Endothelial cell of umbilical vein (primary cell): ENCODE measurements at regions not wholly inside any gene's neighbourhood (a gene's known extent, or its start where the extent isn't known, plus 50 kb on each side); places are given as distances from the start of the nearest gene placed in this dataset.

ENCODE experiments used
- BruUV-seq: library from RNA; stranded (reverse); fragments of 400-500 nt; replicated peaks from 2 replicates; lab custom pipeline; 2021; lab: Mats Ljungman, UMichigan
- CTCF ChIA-PET: fragments of 300-600, 350-600 bp; sonication (Branson Sonifier 250); formaldehyde crosslinking; loops from one replicate; lab custom pipeline; 2021; ENCODE audit warnings: antibody characterized with exemption, inconsistent platforms; lab: Charles Lee
- POLR2A ChIA-PET: fragments of 300-600, 350-600 bp; sonication (Branson Sonifier 250); formaldehyde crosslinking; loops from one replicate; lab custom pipeline; 2021; ENCODE audit warnings: antibody characterized with exemption, inconsistent platforms; lab: Charles Lee
- DNase-seq: peaks from one replicate; pipeline ENCODE4 v3.0.0-alpha.2; 2011; ENCODE audit warnings: low read depth, low spot score
- FAIRE-seq: peaks from 2 replicates; lab custom pipeline; 2011; peaks lifted over from hg19 to GRCh38; lab: Jason Lieb, UNC
- H2AFZ ChIP-seq: 2 replicates; pipeline ENCODE4 v1.6.0; 2012; ENCODE audit warnings: low read depth, low read length, control low read depth, inconsistent platforms
- H3K27ac ChIP-seq: 2 replicates; pipeline ENCODE4 v1.5.1; 2011; ENCODE audit warnings: low read depth, mild to moderate bottlenecking, control low read depth, low read length, moderate library complexity; ENCODE audit not compliant: insufficient read depth
- H3K27me3 ChIP-seq, 2 experiments: 2 replicates each; pipeline versions ENCODE4 v1.6.0 to v1.6.1; 2011; ENCODE audit warnings: low read length in 2 of 2, mixed read lengths in 1 of 2; ENCODE audit not compliant: control insufficient read depth in 2 of 2, insufficient read depth in 2 of 2
- H3K36me3 ChIP-seq, 2 experiments: 2 replicates in 1 of 2; 3 replicates in 1 of 2; pipeline ENCODE4 v1.5.1; 2011; ENCODE audit warnings: low read length in 2 of 2, mild to moderate bottlenecking in 1 of 2, moderate library complexity in 1 of 2; ENCODE audit not compliant: control insufficient read depth in 2 of 2, insufficient read depth in 2 of 2; ENCODE audit errors: extremely low read depth in 1 of 2
- H3K4me1 ChIP-seq: 3 replicates; pipeline ENCODE4 v1.5.1; 2011; ENCODE audit warnings: mild to moderate bottlenecking, low read length; ENCODE audit not compliant: control insufficient read depth, insufficient read depth; ENCODE audit errors: extremely low read depth
- H3K4me2 ChIP-seq: 2 replicates; pipeline ENCODE4 v1.6.1; 2011; ENCODE audit warnings: low read length, control low read depth, mixed read lengths; ENCODE audit not compliant: insufficient read depth
- H3K4me3 ChIP-seq, 3 experiments: fragments of 200-600 bp in 1 of 3; sonication (generic), shearing (Covaris generic) in 1 of 3; replicated peaks in 1 of 3; 2 replicates each; pipeline ENCODE4 v1.5.1; 2011 to 2016; ENCODE audit warnings: control low read depth in 3 of 3, low read length in 3 of 3, mild to moderate bottlenecking in 2 of 3, inconsistent platforms in 1 of 3, low read depth in 1 of 3, moderate library complexity in 1 of 3; ENCODE audit not compliant: insufficient read depth in 1 of 3
- H3K79me2 ChIP-seq: 2 replicates; pipeline ENCODE4 v1.6.0; 2012; ENCODE audit warnings: low read length, inconsistent platforms; ENCODE audit not compliant: control insufficient read depth, insufficient read depth
- H3K9ac ChIP-seq: replicated peaks from 2 replicates; pipeline ENCODE3; 2011; ENCODE audit warnings: low read length, control low read depth; ENCODE audit not compliant: insufficient read depth; ENCODE audit errors: extremely low read depth
- H3K9me1 ChIP-seq: replicated peaks from 3 replicates; pipeline ENCODE4 v1.6.0; 2011; ENCODE audit warnings: mild to moderate bottlenecking, low read length; ENCODE audit not compliant: control insufficient read depth, insufficient read depth; ENCODE audit errors: extremely low read depth
- H3K9me3 ChIP-seq: replicated peaks from 2 replicates; pipeline ENCODE4 v1.5.1; 2012; ENCODE audit warnings: low read length, inconsistent platforms; ENCODE audit not compliant: control insufficient read depth, insufficient read depth
- H4K20me1 ChIP-seq: replicated peaks from 2 replicates; pipeline ENCODE3; 2011; ENCODE audit warnings: mild to moderate bottlenecking, low read length; ENCODE audit not compliant: control insufficient read depth, insufficient read depth; ENCODE audit errors: extremely low read depth
- CTCF ChIP-seq, 2 donors: IDR thresholded peaks; 1 replicate in 1 of 2; 2 replicates in 1 of 2; pipeline ENCODE4 v1.5.1; 2011; ENCODE audit warnings: low read length in 2 of 2, mild to moderate bottlenecking in 2 of 2, moderate library complexity in 2 of 2, control low read depth in 1 of 2, inconsistent platforms in 1 of 2, low read depth in 1 of 2; ENCODE audit not compliant: insufficient read depth in 1 of 2; ENCODE audit errors: extremely low read depth in 1 of 2
- EZH2 ChIP-seq: IDR thresholded peaks from 2 replicates; pipeline ENCODE4 v1.6.1; 2012; ENCODE audit warnings: borderline replicate concordance, low read depth, mild to moderate bottlenecking, moderate library complexity, low read length, inconsistent platforms; ENCODE audit not compliant: severe bottlenecking
- FOS ChIP-seq: IDR thresholded peaks from 2 replicates; pipeline ENCODE4 v1.6.1; 2011; ENCODE audit warnings: mild to moderate bottlenecking, low read length, moderate library complexity, borderline replicate concordance; ENCODE audit not compliant: insufficient read depth
- GATA2 ChIP-seq: IDR thresholded peaks from 2 replicates; pipeline ENCODE4 v1.7.0; 2011; ENCODE audit warnings: low read depth, mild to moderate bottlenecking, moderate library complexity, mixed read lengths, low read length; ENCODE audit not compliant: insufficient read length, insufficient read depth
- JUN ChIP-seq: IDR thresholded peaks from 2 replicates; pipeline ENCODE4 v1.6.1; 2011; ENCODE audit warnings: borderline replicate concordance, low read depth; ENCODE audit not compliant: insufficient read length, insufficient read depth
- MAX ChIP-seq: IDR thresholded peaks from 2 replicates; pipeline ENCODE4 v1.6.1; 2011; ENCODE audit not compliant: insufficient read depth, insufficient read length
- MYC ChIP-seq: IDR thresholded peaks from one replicate; pipeline ENCODE4 v1.6.1; 2011; ENCODE audit warnings: mild to moderate bottlenecking, low read depth, low read length
- POLR2A ChIP-seq: IDR thresholded peaks from 2 replicates; pipeline ENCODE4 v1.6.1; 2012; ENCODE audit warnings: low read depth, mild to moderate bottlenecking, control low read depth, low read length
- POLR2AphosphoS5 ChIP-seq: IDR thresholded peaks from 2 replicates; pipeline ENCODE4 v1.6.1; 2012; ENCODE audit warnings: low read depth, mild to moderate bottlenecking, control low read depth, low read length, moderate library complexity; ENCODE audit not compliant: insufficient read depth
- dilution Hi-C: fragments of 300-500 bp; cut with MboI; formaldehyde crosslinking; loops from one replicate; pipeline ENCODE4 v1.15.0; 2019; ENCODE audit warnings: low sequenced_read_pairs; ENCODE audit not compliant: extremely low pct_ligation_motif_present
- intact Hi-C: fragments of 100-400 bp; cut with micrococcal nuclease; formaldehyde crosslinking; loops from one replicate; pipeline ENCODE4 v1.10.0; 2022

GRCh38 chr12:69101505-69101904, 137.9 kb upstream of the CPSF6 start:
- POLR2A ChIA-PET, result no interaction called here
- no peaks in the 10 kb centered on the region for H4K20me1 ChIP-seq
- H3K9me3 ChIP-seq, result no peaks in the 10 kb centered on the region
- CTCF ChIA-PET, result no interaction called here
- H3K27ac ChIP-seq, result no peak overlapping the region
- BruUV-seq, result no TSS peak
- H3K27me3 ChIP-seq, result peaks cover 6 to 24% of the 10 kb centered on the region in 2 experiments
- H3K4me1 ChIP-seq, result peaks cover 18% of the 10 kb centered on the region
- H3K4me3 ChIP-seq, result no peak overlapping the region
- DNase-seq (peak; percentile 11), FAIRE-seq (no peak)
- H3K36me3 ChIP-seq, result no peaks in the 10 kb centered on the region
- intact Hi-C loops (no loop called here), dilution Hi-C loops (no loop called here)
- H3K79me2 ChIP-seq, result no peaks in the 10 kb centered on the region
- TF ChIP-seq POLR2AphosphoS5 (no peak), JUN (no peak), POLR2A (no peak), MYC (no peak), FOS (no peak), EZH2 (no peak), MAX (no peak), GATA2 (no peak), CTCF (IDR thresholded peaks at IDR 0.05; ENCODE audit: extremely low read depth in 1 of 2, insufficient read depth in 1 of 2, low read depth in 1 of 2, low read length in 2 of 2) (no peak)
- H3K9me1 ChIP-seq, result no peaks in the 10 kb centered on the region
- no peak overlapping the region for H2AFZ ChIP-seq
- H3K4me2 ChIP-seq, result no peak overlapping the region
- H3K9ac ChIP-seq, result no peak overlapping the region
